T47D (cell line): ENCODE measurements at regions not wholly inside any gene's neighbourhood (a gene's known extent, or its start where the extent isn't known, plus 50 kb on each side); places are given as distances from the start of the nearest gene placed in this dataset.

Experiments
- DNase-seq, 2 experiments: peaks; one replicate each; pipeline versions ENCODE4 v3.0.0 to v3.0.0-alpha.2; 2011 to 2012; ENCODE audit warnings: low read depth in 1 of 2, low spot score in 1 of 2
- JUND ChIP-seq: IDR thresholded peaks from 2 replicates; pipeline ENCODE4 v1.6.1; 2012; ENCODE audit warnings: low read depth
- in situ Hi-C: cut with HindIII; loops from 2 replicates; pipeline ENCODE4 v1.10.0; 2016; ENCODE audit warnings: low sequenced_read_pairs, low pct_unique_long_range_greater_than_20kb

DNA sequence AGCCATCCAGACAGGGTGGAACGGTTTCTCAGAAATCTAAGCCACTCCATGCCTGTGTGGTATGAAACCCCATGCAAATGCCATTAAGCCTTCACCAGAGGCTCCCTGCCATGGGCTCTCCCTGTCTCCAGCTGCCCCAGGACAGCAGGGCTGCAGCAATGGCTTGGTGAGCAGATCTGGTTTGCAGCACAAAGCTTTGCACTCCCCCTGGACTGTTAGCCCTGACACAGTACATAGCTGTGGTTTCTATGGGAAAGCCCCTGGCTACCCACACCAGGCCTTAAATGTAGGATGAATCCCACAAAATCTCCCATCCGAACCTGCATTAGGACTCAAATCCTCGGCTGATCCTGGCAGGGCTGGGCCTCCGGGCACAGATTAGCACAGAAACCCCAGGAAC is 291.6 kb downstream of the TNS1 start:
- no peak for TF ChIP-seq JUND
- in situ Hi-C loops, result no loop called here
- DNase-seq, result no peak

DNA sequence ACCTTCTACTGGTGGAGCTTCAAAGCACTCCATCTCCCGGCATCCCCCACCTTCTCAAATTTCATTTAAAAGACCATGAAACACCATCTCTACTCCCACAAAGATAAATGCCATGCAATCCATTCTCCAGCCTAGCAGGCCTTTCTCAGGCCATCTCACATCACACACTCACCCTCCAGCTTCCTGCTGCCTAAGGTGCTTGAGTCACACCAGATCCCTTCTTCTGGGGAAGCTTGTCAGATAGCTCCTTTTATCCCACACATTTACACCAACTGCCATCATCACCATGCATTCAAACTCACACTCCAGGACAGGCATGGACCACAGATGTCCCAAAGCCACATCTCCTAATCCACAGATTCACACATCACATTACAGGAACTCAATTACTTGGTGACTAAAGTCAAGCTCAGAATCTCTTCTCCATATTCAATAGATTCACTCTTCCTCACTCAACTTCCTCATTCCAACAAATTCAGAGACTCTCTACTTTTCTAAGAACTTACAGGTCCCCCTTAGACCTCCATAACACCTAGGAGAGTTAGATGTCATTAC is 292.5 kb downstream of the TNS1 start:
- in situ Hi-C loops, result no loop called here
- no peak for DNase-seq
- no peak for TF ChIP-seq JUND

DNA sequence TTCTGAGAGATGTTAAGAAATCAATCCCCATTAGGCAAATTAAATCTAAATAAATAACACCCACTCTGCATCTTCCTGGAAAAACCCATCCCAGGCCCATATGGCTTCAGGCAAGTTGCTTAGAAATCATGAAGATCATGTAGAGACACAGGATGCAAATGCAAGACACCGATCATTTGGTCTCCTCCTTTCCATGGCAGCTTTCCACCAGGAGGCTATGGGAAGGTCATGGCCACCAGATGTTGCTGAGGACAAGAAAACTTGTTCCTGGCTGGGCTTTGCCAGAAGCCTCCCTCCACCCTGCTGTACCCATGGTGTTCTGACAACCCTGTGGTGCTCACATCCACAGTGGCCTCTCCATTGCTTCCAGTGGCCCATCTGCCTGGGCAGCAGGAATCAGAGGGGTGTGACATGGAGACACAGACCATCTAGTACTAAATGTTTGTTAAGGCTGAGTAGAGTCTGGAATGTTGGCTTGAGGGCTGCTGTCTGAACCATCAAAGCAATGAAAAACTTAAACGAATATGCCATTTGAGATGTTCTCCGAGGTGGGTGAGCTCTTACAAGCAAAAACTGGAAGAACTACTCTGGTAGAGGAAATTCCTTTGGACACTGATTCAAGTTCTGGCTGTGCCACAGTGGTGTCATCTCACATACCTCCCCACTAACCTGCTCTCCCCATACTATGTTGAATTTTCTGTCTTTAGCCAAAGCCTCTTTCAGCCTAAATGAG is 293.2 kb downstream of the TNS1 start:
- in situ Hi-C loops, result no loop called here
- DNase-seq, result no peak
- TF ChIP-seq JUND, result no peak

DNA sequence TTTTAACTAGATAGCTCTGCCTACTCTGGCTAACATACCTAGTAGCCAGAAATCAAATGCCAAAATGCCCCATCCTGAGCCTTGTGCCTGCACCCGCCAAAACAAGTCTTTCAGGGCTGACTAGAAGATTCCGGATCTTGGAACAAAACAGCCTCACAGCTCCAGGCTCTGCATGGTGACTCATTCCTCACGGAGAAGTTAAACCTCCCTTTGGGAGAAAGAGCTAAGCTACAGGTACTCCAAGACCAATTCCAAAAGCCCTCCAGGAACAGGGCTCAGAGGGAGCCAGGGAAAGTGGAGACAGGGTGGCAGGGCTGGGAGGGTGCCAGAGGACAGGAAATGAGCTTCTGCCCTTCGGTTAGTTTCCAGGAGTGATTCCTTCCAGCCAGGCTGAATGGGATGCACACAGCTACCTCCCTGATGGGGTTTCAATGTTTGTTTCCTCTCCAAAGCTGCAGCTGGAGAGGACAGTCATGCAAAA is 295.6 kb downstream of the TNS1 start:
- peak; percentile 88 for TF ChIP-seq JUND
- in situ Hi-C loops, result no loop called here
- DNase-seq, result peak; percentile 24 to 92

DNA sequence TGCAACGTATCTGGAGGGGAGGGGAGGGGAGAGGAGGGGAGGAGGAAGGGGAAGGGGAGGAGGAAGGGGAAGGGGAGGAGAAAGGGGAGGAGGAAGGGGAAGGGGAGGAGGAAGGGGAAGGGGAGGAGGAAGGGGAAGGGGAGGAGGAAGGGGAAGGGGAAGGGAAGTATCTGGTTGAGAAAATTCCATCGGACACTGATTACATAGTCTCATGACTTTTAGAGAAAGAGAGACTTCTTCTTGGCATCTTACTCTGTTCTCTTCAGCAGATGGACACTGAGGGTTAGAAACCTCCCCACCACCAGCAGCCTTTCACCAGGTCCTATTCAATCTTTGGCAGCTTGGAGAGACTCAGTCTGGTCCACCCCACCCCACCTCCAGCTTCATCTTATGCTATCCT is 296.3 kb downstream of the TNS1 start:
- DNase-seq, result no peak
- in situ Hi-C loops, result no loop called here

DNA sequence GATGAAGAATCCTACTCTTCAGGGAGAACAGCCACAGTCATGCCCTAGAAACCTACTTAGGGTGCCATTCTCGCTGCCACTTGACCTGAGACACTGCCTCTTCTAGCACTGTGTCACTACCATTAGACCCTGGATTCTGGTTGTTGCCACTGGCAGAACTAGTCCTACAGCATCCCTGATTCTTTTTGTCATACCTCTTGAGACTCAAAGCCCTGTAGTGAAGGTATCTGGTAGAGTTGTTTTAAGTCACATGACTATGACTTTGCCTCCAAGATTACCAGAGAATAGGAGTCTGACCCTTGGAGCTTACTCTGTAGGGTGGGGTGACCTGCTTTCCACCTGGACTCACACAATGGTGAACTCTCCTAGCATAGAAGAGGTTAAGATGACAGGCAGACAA is 296.7 kb downstream of the TNS1 start:
- no peak for DNase-seq
- in situ Hi-C loops, result no loop called here
- no peak for TF ChIP-seq JUND

More for the DNA sequence above, 296.3 kb downstream of the TNS1 start:
- no peak for TF ChIP-seq JUND

DNA sequence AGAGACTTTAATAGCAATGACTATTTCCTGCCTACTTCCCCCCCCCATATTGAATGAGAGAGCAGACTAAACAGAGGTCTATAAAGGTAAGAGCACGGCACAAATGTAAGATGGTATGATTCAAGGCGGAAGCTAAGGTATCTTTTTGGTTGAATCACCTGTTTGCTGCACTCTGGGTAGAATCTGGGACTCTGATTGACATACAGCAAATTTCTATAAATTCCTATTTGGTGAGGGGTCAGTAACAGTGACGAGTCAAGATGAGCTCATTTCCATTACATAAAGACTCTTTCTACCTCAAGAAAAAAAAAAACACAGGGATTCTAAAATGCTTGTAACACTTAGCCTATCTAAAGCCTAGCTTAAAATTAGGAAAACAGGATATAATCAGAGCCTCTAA is 297.3 kb downstream of the TNS1 start:
- no peak for DNase-seq
- in situ Hi-C loops, result no loop called here
- TF ChIP-seq JUND, result no peak

DNA sequence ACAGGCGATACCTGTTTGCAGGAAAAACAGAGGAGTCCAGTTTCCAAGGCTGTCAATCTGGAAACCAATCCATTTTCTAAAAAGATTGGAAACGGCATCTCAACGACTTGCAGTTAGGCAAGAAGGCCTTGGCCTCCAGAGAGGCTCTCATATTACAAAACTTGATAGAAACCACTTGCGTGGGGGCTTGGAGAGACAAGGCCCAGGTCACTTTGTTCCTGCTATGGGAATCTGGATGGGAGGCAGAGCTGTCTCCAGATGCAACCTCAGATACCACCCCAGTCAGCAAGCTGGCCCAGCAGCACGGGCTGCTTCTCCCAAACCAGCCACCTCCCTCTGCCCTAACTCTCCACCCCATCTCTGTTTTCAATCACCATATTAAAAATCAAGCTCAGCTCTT is 298.8 kb downstream of the TNS1 start:
- DNase-seq, result no peak
- in situ Hi-C loops, result no loop called here
- no peak for TF ChIP-seq JUND

DNA sequence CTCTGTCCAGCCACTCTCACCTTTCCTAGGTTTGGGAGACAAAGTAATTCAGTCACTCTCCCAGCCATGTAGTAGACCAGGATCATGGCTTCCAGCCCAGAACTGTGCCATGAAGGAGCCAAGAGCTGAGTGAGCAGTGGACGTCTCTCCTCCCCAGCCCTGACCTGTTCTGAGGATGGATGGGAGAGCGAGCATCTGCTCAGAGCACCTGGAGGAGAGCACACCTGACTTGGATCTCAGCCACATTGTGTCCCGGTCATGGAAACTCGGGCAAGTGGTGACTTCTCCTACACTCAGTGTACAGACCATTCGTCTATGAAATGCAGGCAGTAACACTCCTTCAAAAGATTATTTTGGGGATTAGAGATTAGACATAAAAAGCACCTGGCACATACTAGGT is 299.7 kb downstream of the TNS1 start:
- in situ Hi-C loops, result no loop called here
- DNase-seq, result no peak
- no peak for TF ChIP-seq JUND

DNA sequence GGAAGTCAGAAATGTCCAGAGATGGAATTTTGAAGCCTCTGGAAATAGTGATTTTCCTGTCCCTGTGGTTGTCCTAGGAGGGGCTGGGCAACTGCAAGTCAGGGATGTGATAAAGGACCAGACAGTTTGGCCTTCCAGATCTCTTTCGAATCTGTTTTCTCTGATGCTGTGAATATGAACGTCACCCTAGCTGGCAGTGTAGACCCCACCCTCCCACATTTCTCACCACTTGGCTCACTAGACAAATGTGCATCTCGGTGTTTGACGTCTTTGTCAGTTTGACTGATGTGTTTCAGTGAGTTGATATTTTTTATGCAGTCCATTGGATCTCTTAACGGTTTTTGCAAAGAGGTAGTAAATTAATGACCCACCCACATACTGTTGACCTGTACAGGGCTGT is 301.2 kb downstream of the TNS1 start:
- TF ChIP-seq JUND, result no peak
- in situ Hi-C loops, result no loop called here
- no peak for DNase-seq

DNA sequence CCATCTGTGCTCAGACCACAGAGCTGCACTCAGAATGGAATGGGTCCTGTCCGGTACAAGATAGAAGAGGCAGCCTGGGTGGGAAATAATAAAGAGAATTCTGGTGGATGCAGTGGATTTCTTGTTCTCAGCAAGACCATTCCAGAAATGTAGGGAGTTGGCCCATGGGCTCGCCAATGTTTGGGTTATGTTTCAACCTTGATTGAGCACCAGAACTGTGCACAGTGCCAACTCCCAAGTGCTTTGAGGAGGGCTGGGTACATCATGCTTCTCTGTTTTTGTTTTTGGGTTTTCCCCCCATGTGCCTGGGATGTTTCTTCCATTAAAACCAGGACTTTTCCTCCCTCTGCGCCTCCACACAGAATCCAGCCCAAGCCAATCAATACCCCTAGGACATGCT is 304.1 kb downstream of the TNS1 start:
- in situ Hi-C loops, result no loop called here
- DNase-seq, result no peak
- TF ChIP-seq JUND, result no peak

DNA sequence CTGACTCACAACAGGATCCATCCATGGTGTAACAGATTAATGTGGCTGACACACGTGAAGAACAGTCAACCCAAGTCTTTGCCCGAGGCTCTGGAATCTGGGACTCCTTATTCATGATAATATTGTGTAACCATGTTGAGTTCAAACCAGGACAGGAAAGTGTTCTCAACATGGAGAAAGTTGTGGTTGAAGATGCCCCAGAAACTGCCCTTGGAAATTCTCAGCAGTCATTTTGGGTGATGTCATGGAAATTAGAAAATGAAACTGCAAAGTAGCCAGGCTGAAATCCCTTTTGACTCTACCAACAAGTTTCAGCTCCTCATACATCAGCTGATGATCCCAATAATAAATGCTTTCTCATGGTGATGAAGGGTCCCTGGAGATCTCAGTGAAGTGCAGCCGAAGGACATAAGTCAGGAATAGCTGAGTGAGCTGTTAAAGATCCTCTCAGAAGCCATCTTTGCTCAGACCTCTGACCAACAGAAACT is 307.7 kb downstream of the TNS1 start:
- peak in 1 of 2 experiments; percentile 40 for DNase-seq
- in situ Hi-C loops, result no loop called here
- TF ChIP-seq JUND, result no peak

DNA sequence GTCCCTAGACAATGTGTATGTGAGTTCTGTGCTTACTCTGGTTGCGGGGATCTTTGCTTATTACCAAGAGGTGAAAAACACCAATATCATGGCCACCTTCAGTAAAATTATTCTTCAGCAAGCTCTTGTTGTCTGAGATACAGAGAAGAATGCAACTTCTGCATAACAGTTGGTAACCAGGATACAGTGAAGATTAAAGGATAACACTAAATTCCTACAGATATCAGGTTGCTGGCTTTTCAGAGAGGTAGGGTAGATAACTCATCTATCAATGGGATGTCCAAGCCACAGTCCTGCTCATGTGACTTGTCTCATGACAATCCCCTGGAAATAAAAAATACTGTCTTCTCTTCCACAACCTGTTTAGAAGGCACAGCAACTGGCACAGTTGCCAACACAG is 308.5 kb downstream of the TNS1 start:
- TF ChIP-seq JUND, result no peak
- no peak for DNase-seq
- in situ Hi-C loops, result no loop called here

DNA sequence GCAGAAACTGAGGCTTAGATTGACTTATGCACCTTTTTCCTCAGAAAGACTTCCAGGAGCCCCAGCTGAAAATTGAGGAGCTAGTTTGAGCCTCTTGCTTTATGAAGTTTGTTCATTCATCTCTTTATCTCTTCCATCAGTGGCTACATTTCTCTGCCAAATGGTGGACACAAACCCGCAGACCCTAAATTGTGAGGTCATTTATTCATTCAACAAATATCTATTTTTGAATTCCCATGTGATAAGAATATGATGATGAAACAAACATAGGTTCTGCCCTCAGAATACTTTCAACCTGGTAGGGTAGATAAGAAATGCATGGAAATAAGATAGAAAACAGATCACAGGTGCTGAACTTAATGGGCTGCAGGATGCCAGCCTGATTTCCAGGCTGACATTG is 309.4 kb downstream of the TNS1 start:
- in situ Hi-C loops, result no loop called here
- DNase-seq, result no peak
- no peak for TF ChIP-seq JUND
